IMR-90 (cell line): ENCODE measurements at regions not wholly inside any gene's neighbourhood (a gene's known extent, or its start where the extent isn't known, plus 50 kb on each side); places are given as distances from the start of the nearest gene placed in this dataset.

Source experiments
- ATAC-seq: fragments of 200-7000 bp; cut with Tn5 transposase; 2 replicates; pipeline ENCODE4 v1.9.1; 2020; ENCODE audit warnings: low read depth, mild to moderate bottlenecking, moderate library complexity
- BruUV-seq: library from RNA; stranded (reverse); fragments of 400-500 nt; replicated peaks from 2 replicates; lab custom pipeline; 2021; lab: Mats Ljungman, UMichigan
- CTCF ChIA-PET: fragments of 300-600 bp; formaldehyde crosslinking; extraction: SDS; loops from one replicate; lab custom pipeline; 2021; ENCODE audit warnings: antibody characterized with exemption; lab: Yijun Ruan, JAX
- POLR2A ChIA-PET: fragments of 300-600 bp; sonication (Branson Sonifier 250); formaldehyde crosslinking; loops from one replicate; lab custom pipeline; 2022; ENCODE audit warnings: antibody characterized with exemption; ENCODE audit not compliant: unreplicated experiment; lab: Charles Lee
- DNase-seq: peaks from one replicate; pipeline ENCODE4 v3.0.0; 2013
- H2AFZ ChIP-seq: replicated peaks from 2 replicates; pipeline ENCODE3; 2013; ENCODE audit warnings: low read length, mild to moderate bottlenecking; ENCODE audit not compliant: poor library complexity
- H2AK5ac ChIP-seq: 2 replicates; pipeline ENCODE4 v1.6.1; 2013; ENCODE audit warnings: low read depth, low read length, inconsistent platforms
- H2AK9ac ChIP-seq: replicated peaks from 2 replicates; pipeline ENCODE3; 2013; ENCODE audit warnings: mild to moderate bottlenecking, low read depth, low read length, moderate library complexity; ENCODE audit not compliant: poor library complexity
- H2BK120ac ChIP-seq: 2 replicates; pipeline ENCODE4 v1.6.1; 2013; ENCODE audit warnings: low read depth, low read length, inconsistent platforms
- H2BK15ac ChIP-seq: 3 replicates; pipeline ENCODE4 v1.6.1; 2013; ENCODE audit warnings: low read depth, low read length, inconsistent platforms
- H2BK20ac ChIP-seq: 2 replicates; pipeline ENCODE4 v1.6.1; 2013; ENCODE audit warnings: low read depth, mild to moderate bottlenecking, inconsistent platforms, low read length, moderate library complexity
- H2BK5ac ChIP-seq: 2 replicates; pipeline ENCODE4 v1.6.1; 2013; ENCODE audit warnings: mild to moderate bottlenecking, low read depth, low read length, inconsistent platforms; ENCODE audit not compliant: poor library complexity, severe bottlenecking
- H3K14ac ChIP-seq: replicated peaks from 2 replicates; pipeline ENCODE4 v1.6.1; 2013; ENCODE audit warnings: low read depth, low read length, inconsistent platforms
- H3K18ac ChIP-seq: 2 replicates; pipeline ENCODE4 v1.6.1; 2013; ENCODE audit warnings: low read depth, low read length, control low read depth
- H3K23ac ChIP-seq: 2 replicates; pipeline ENCODE4 v1.6.1; 2013; ENCODE audit warnings: low read depth, low read length, inconsistent platforms
- H3K27ac ChIP-seq: 2 replicates; pipeline ENCODE4 v1.5.1; 2013; ENCODE audit warnings: mild to moderate bottlenecking, control low read depth, low read length; ENCODE audit not compliant: insufficient read depth
- H3K27me3 ChIP-seq: 2 replicates; pipeline ENCODE4 v1.6.1; 2013; ENCODE audit warnings: low read length; ENCODE audit not compliant: control insufficient read depth, insufficient read depth
- H3K36me3 ChIP-seq: 2 replicates; pipeline ENCODE4 v1.6.1; 2013; ENCODE audit warnings: low read length, mixed read lengths; ENCODE audit not compliant: control insufficient read depth, insufficient read depth
- H3K4ac ChIP-seq: 2 replicates; pipeline ENCODE4 v1.6.1; 2013; ENCODE audit warnings: low read depth, low read length, inconsistent platforms
- H3K4me1 ChIP-seq: 2 replicates; pipeline ENCODE4 v1.6.1; 2013; ENCODE audit warnings: low read length, mixed read lengths; ENCODE audit not compliant: control insufficient read depth, insufficient read depth
- H3K4me2 ChIP-seq: 2 replicates; pipeline ENCODE4 v1.6.1; 2013; ENCODE audit warnings: low read depth, mild to moderate bottlenecking, control low read depth, low read length, moderate library complexity
- H3K4me3 ChIP-seq: 2 replicates; pipeline ENCODE4 v1.5.1; 2013; ENCODE audit warnings: low read depth, mild to moderate bottlenecking, control low read depth, low read length, moderate library complexity; ENCODE audit not compliant: insufficient read depth
- H3K56ac ChIP-seq: 2 replicates; pipeline ENCODE4 v1.6.1; 2013; ENCODE audit warnings: low read length, inconsistent platforms; ENCODE audit not compliant: insufficient read depth; ENCODE audit errors: extremely low read depth
- H3K79me1 ChIP-seq, 2 experiments: 2 replicates each; pipeline ENCODE4 v1.6.1; 2013; ENCODE audit warnings: low read length in 2 of 2, inconsistent platforms in 1 of 2, low read depth in 1 of 2
- H3K9ac ChIP-seq: 2 replicates; pipeline ENCODE4 v1.6.1; 2013; ENCODE audit warnings: low read depth, low read length, control low read depth
- H3K9me1 ChIP-seq: 2 replicates; pipeline ENCODE4 v1.6.1; 2013; ENCODE audit warnings: low read length, inconsistent platforms; ENCODE audit not compliant: insufficient read depth
- H3K9me3 ChIP-seq: 2 replicates; pipeline ENCODE4 v1.6.1; 2013; ENCODE audit warnings: low read length; ENCODE audit not compliant: control insufficient read depth, insufficient read depth
- H4K20me1 ChIP-seq: 2 replicates; pipeline ENCODE4 v1.6.1; 2013; ENCODE audit warnings: low read length, inconsistent platforms; ENCODE audit not compliant: insufficient read depth
- H4K5ac ChIP-seq: 2 replicates; pipeline ENCODE4 v1.6.1; 2013; ENCODE audit warnings: mild to moderate bottlenecking, low read depth, low read length, control low read depth
- H4K8ac ChIP-seq, 2 experiments: 2 replicates each; pipeline ENCODE4 v1.6.1; 2013; ENCODE audit warnings: low read depth in 2 of 2, low read length in 2 of 2, control low read depth in 1 of 2, inconsistent platforms in 1 of 2
- H4K91ac ChIP-seq: 2 replicates; pipeline ENCODE4 v1.6.1; 2013; ENCODE audit warnings: low read depth, low read length, inconsistent platforms; ENCODE audit not compliant: insufficient read depth
- CEBPB ChIP-seq: IDR thresholded peaks from 2 replicates; pipeline ENCODE4 v1.6.1; 2012; ENCODE audit warnings: low read depth, low read length, improper control_type of control experiment
- NFE2L2 ChIP-seq: fragments of 150-350 bp; IDR thresholded peaks from 2 replicates; pipeline ENCODE4 v1.6.1; 2016; ENCODE audit warnings: low read depth, mild to moderate bottlenecking, low read length
- RAD21 ChIP-seq: IDR thresholded peaks from 2 replicates; pipeline ENCODE4 v1.6.1; 2012; ENCODE audit warnings: low read length, improper control_type of control experiment
- SMC3 ChIP-seq: fragments of 150-350 bp; IDR thresholded peaks from 2 replicates; pipeline ENCODE4 v1.6.1; 2016; ENCODE audit warnings: low read depth, mild to moderate bottlenecking, antibody characterized with exemption, low read length, moderate library complexity
- USF2 ChIP-seq: fragments of 150-350 bp; IDR thresholded peaks from 2 replicates; pipeline ENCODE4 v1.6.1; 2017; ENCODE audit warnings: mild to moderate bottlenecking, antibody characterized with exemption, low read length, low read depth
- WGBS, 2 experiments: methylation state at CpG; one replicate each; pipeline versions ENCODE4 v1.1.5 to v1.1.7; 2013; ENCODE audit warnings: missing lambda C conversion rate in 2 of 2; ENCODE audit not compliant: insufficient read length in 1 of 2; ENCODE audit errors: extremely low coverage in 2 of 2; 5-methylcytosine and 5-hydroxymethylcytosine counted together
- dilution Hi-C: fragments of 300-500 bp; cut with HindIII; formaldehyde crosslinking; loops from one replicate; pipeline ENCODE4 v1.14.3; 2018; ENCODE audit warnings: low sequenced_read_pairs; ENCODE audit not compliant: unreplicated experiment
- in situ Hi-C: fragments of 300-500 bp; cut with MboI; formaldehyde crosslinking; loops from 3 replicates; pipeline ENCODE4 v1.14.3; 2019; ENCODE audit warnings: low sequenced_read_pairs, inconsistent platforms, mixed read lengths
- intact Hi-C: fragments of 100-400 bp; cut with micrococcal nuclease; formaldehyde crosslinking; loops from 2 replicates; pipeline ENCODE4 v1.10.0; 2022

DNA sequence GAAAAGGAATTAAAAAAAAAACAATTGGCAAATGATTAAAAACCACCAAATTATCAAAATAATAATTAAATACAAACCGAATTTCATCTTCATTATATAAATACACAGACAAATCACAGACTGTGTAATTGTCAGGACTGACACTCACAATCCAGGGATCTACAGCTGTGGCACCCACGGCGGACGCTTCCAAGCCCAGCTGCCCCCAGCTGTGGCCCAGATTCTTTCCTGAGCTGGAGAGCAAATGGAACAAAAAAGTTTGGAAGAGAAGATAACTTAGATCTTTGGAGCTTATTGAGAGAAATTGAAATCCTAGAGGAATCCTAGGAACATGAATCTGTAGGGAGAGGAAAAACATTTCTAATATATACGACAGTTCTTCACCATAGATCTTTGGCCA is 316.1 kb downstream of the OTUD1 start:
- Histone ChIP-seq H3K27me3 (no peaks in the 10 kb centered on the region), H3K4me3 (no peak overlapping the region), H2AK9ac (no peak overlapping the region), H3K79me1 (no peaks in the 10 kb centered on the region), H2BK20ac (no peak overlapping the region), H4K91ac (no peak overlapping the region), H3K9me3 (peaks cover 8% of the 10 kb centered on the region), H3K36me3 (no peaks in the 10 kb centered on the region), H2BK120ac (no peak overlapping the region), H3K9ac (no peak overlapping the region), H3K27ac (no peak overlapping the region), H4K8ac (no peak overlapping the region), H3K14ac (no peak overlapping the region), H3K9me1 (no peaks in the 10 kb centered on the region), H3K4ac (no peak overlapping the region), H4K20me1 (no peaks in the 10 kb centered on the region), H3K18ac (no peak overlapping the region), H2AK5ac (no peak overlapping the region), H2AFZ (no peak overlapping the region), H3K56ac (no peak overlapping the region), H2BK5ac (no peak overlapping the region), H2BK15ac (no peak overlapping the region), H3K4me1 (no peaks in the 10 kb centered on the region), H3K4me2 (no peak overlapping the region), H3K23ac (no peak overlapping the region), H4K5ac (no peak overlapping the region)
- no peak for DNase-seq
- ATAC-seq, result no peak
- ChIA-PET CTCF (no interaction called here), POLR2A (no interaction called here)
- intact Hi-C loops, result no loop called here
- TF ChIP-seq NFE2L2 (no peak), RAD21 (no peak), USF2 (no peak), CEBPB (no peak), SMC3 (no peak)
- dilution Hi-C loops, result no loop called here
- no TSS peak for BruUV-seq
- in situ Hi-C loops, result no loop called here
- WGBS, 2 experiments, result 100% methylated on average over 1 of the region's 5 CpGs; no CpG with 5 or more reads in 1 of the 2 experiments
